BJ (cell line): ENCODE measurements at regions not wholly inside any gene's neighbourhood (a gene's known extent, or its start where the extent isn't known, plus 50 kb on each side); places are given as distances from the start of the nearest gene placed in this dataset.

Experiments
- CTCF ChIA-PET: fragments of 350-600 bp; formaldehyde crosslinking; extraction: SDS; loops from one replicate; lab custom pipeline; 2021; ENCODE audit warnings: antibody characterized with exemption, inconsistent platforms; lab: Yijun Ruan, JAX
- POLR2A ChIA-PET: fragments of 300-600 bp; sonication (Branson Sonifier 250); formaldehyde crosslinking; extraction: SDS; loops from one replicate; lab custom pipeline; 2021; ENCODE audit warnings: antibody characterized with exemption; lab: Charles Lee
- DNase-seq: peaks from one replicate; pipeline ENCODE4 v3.0.0-alpha.2; 2011; ENCODE audit warnings: low read depth
- H3K27me3 ChIP-seq: 2 replicates; pipeline ENCODE4 v1.6.0; 2011; ENCODE audit warnings: low read length; ENCODE audit not compliant: control insufficient read depth, insufficient read depth
- H3K36me3 ChIP-seq: 2 replicates; pipeline ENCODE4 v1.5.1; 2011; ENCODE audit warnings: low read length; ENCODE audit not compliant: control insufficient read depth, insufficient read depth
- H3K4me3 ChIP-seq: 2 replicates; pipeline ENCODE4 v1.5.1; 2011; ENCODE audit warnings: low read depth, mild to moderate bottlenecking, control low read depth, low read length
- CTCF ChIP-seq: IDR thresholded peaks from 2 replicates; pipeline ENCODE4 v1.5.1; 2011; ENCODE audit warnings: low read depth, mild to moderate bottlenecking, control low read depth, inconsistent platforms, low read length, moderate library complexity; ENCODE audit not compliant: insufficient read depth

GRCh38 chr10:3592424-3592823, 192.6 kb downstream of the KLF6 start:
- no peak for DNase-seq
- no peak overlapping the region for H3K4me3 ChIP-seq
- peaks cover 3% of the 10 kb centered on the region for H3K27me3 ChIP-seq
- no peaks in the 10 kb centered on the region for H3K36me3 ChIP-seq
- POLR2A ChIA-PET, result no interaction called here
- CTCF ChIA-PET, result interaction anchor here (1.1 kb wide), 1 partner anchor 13 kb away, joined by 3 read pairs; no protein-coding TSS in a partner anchor
- TF ChIP-seq CTCF, result no peak

GRCh38 chr10:3588816-3589215, 196.2 kb downstream of the KLF6 start:
- TF ChIP-seq CTCF, result no peak
- no peak for DNase-seq
- Histone ChIP-seq H3K36me3 (no peaks in the 10 kb centered on the region), H3K27me3 (peaks cover 3% of the 10 kb centered on the region), H3K4me3 (no peak overlapping the region)
- CTCF ChIA-PET, result no interaction called here
- POLR2A ChIA-PET, result no interaction called here

- ChIA-PET POLR2A (no interaction called here), CTCF (no interaction called here)
- Histone ChIP-seq H3K27me3 (peaks cover 3% of the 10 kb centered on the region), H3K4me3 (no peak overlapping the region), H3K36me3 (no peaks in the 10 kb centered on the region)
- no peak for TF ChIP-seq CTCF
- no peak for DNase-seq
These were observed 196.7 kb downstream of the KLF6 start for GRCh38 chr10:3588346-3588745.

GRCh38 chr10:3584926-3585784, 199.9 kb downstream of the KLF6 start:
- Histone ChIP-seq H3K4me3 (no peak overlapping the region), H3K36me3 (no peaks in the 10 kb centered on the region), H3K27me3 (peaks cover 2% of the 10 kb centered on the region)
- DNase-seq, result no peak
- POLR2A ChIA-PET, result no interaction called here
- TF ChIP-seq CTCF, result no peak
- CTCF ChIA-PET, result interaction anchor here (1.1 to 1.7 kb wide), 2 partner anchors 10 to 12 kb away, joined by 3 to 4 read pairs; no protein-coding TSS in a partner anchor

- no peaks in the 10 kb centered on the region for H3K36me3 ChIP-seq
- ChIA-PET POLR2A (no interaction called here), CTCF (interaction anchor here (0.6 to 1.9 kb wide), 2 partner anchors 10 to 593 kb away, joined by 3 to 6 read pairs; no protein-coding TSS in a partner anchor)
These were observed 204.4 kb downstream of the KLF6 start for GRCh38 chr10:3580565-3580964.

More at GRCh38 chr10:3580565-3580964, 204.4 kb downstream of the KLF6 start:
- Histone ChIP-seq H3K4me3 (no peak overlapping the region), H3K27me3 (peaks cover 3% of the 10 kb centered on the region)
- TF ChIP-seq CTCF, result no peak
- DNase-seq, result no peak
